Tibial nerve (tissue), 4 donors: ENCODE measurements at regions not wholly inside any gene's neighbourhood (a gene's known extent, or its start where the extent isn't known, plus 50 kb on each side); places are given as distances from the start of the nearest gene placed in this dataset.

ENCODE experiments used
- DNase-seq, 2 donors: peaks; one replicate each; pipeline ENCODE4 v3.0.0-alpha.2; 2019; ENCODE audit warnings: low spot score in 2 of 2
- H3K27ac ChIP-seq, 4 donors: fragments of 200-600 bp; sonication (generic) in 3 of 4; one replicate each; pipeline ENCODE4 v1.5.1; 2017 to 2019; ENCODE audit warnings: mild to moderate bottlenecking in 1 of 4
- H3K27me3 ChIP-seq, 2 donors: fragments of 200-600 bp; sonication (generic) in 1 of 2; one replicate each; pipeline versions ENCODE4 v1.5.1 to v1.6.0; 2017 to 2019
- H3K36me3 ChIP-seq, 3 donors: fragments of 200-600 bp; sonication (generic); one replicate each; pipeline ENCODE4 v1.5.1; 2018 to 2019
- H3K4me1 ChIP-seq, 4 donors: fragments of 200-600 bp; sonication (generic) in 3 of 4; one replicate each; pipeline ENCODE4 v1.5.1; 2017 to 2019
- H3K4me3 ChIP-seq, 4 donors: fragments of 200-600 bp; sonication (generic) in 3 of 4; one replicate each; pipeline ENCODE4 v1.5.1; 2017 to 2019; ENCODE audit warnings: mild to moderate bottlenecking in 1 of 4, moderate library complexity in 1 of 4
- H3K9me3 ChIP-seq, 4 donors: fragments of 200-600 bp; sonication (generic) in 3 of 4; one replicate each; pipeline ENCODE4 v1.5.1; 2017 to 2019
- EP300 ChIP-seq, 2 donors: sonication (generic); formaldehyde crosslinking; IDR thresholded peaks; one replicate each; pipeline ENCODE4 v1.6.1; 2017; ENCODE audit warnings: antibody characterized with exemption in 2 of 2, mild to moderate bottlenecking in 1 of 2
- POLR2A ChIP-seq, 2 donors: fragments of 450-650 bp; IDR thresholded peaks; one replicate each; pipeline ENCODE4 v1.6.1; 2017; ENCODE audit warnings: antibody characterized with exemption in 2 of 2, mild to moderate bottlenecking in 2 of 2, moderate library complexity in 2 of 2
- WGBS, 2 donors: methylation state at CpG; one replicate each; pipeline ENCODE4 v1.1.5; 2018; 5-methylcytosine and 5-hydroxymethylcytosine counted together
- TF ChIP-seq, protein P1 (sequence below), 5 experiments: fragments of 200-600 bp in 3 of 5; fragments of 450-650 bp in 2 of 5; sonication (generic) in 3 of 5; IDR thresholded peaks; one replicate each; pipeline ENCODE4 v1.5.1; 2016 to 2019; ENCODE audit warnings: antibody characterized with exemption in 5 of 5, mild to moderate bottlenecking in 3 of 5, moderate library complexity in 2 of 5

DNA sequence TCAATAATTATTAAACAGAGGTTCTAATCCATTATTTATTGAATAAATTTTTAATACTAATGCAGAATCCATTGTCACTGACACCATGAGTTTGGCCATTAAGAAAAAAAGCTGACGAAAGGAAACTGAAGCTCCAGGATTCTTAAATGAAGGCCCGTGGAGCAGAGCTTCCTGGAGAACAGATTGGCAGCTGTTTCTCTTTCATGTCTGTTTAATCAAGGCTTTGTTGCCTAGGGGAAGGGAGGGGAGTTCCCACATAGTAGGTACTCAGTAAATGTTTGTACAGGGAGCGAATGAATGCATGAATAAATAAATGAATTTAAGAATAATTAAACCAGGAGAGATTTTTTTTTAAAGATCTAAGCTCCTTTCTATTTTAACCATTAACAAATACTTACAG lies 315.1 kb upstream of the KLHL29 start:
- H3K9me3 ChIP-seq: no peaks in the 10 kb centered on the region
- 42 to 43% methylated on average over 3 of the region's 3 CpGs for WGBS, 2 donors
- TF ChIP-seq POLR2A (IDR thresholded peaks at IDR 0.05): no peak
- TF ChIP-seq, protein P1, sequence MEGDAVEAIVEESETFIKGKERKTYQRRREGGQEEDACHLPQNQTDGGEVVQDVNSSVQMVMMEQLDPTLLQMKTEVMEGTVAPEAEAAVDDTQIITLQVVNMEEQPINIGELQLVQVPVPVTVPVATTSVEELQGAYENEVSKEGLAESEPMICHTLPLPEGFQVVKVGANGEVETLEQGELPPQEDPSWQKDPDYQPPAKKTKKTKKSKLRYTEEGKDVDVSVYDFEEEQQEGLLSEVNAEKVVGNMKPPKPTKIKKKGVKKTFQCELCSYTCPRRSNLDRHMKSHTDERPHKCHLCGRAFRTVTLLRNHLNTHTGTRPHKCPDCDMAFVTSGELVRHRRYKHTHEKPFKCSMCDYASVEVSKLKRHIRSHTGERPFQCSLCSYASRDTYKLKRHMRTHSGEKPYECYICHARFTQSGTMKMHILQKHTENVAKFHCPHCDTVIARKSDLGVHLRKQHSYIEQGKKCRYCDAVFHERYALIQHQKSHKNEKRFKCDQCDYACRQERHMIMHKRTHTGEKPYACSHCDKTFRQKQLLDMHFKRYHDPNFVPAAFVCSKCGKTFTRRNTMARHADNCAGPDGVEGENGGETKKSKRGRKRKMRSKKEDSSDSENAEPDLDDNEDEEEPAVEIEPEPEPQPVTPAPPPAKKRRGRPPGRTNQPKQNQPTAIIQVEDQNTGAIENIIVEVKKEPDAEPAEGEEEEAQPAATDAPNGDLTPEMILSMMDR (IDR thresholded peaks at IDR 0.05): no peak
- TF ChIP-seq EP300 (IDR thresholded peaks at IDR 0.05): no peak

DNA sequence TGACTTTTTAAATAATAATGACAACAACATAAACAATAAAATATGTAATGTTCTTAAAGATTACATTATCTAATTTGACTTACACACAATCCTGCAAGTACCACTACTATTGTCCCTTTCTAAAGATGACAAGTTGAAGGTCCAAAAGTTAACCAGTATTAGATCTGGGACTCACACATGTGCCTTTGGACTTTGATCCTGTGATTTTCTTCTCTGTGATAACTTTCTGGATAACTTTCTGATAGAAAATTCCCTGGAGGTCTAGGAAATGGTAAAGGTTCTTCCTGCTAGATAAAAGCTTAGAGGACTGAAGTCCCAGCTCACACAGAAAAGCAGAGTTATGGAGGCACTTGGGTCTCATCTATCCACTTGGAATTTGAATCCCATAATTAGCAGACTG lies 311.9 kb upstream of the KLHL29 start:
- Histone ChIP-seq H3K9me3 (no peaks in the 10 kb centered on the region), H3K4me3 (no peak overlapping the region), H3K36me3 (no peaks in the 10 kb centered on the region), H3K27me3 (no peaks in the 10 kb centered on the region), H3K27ac (no peak overlapping the region), H3K4me1 (no peaks in the 10 kb centered on the region)
- DNase-seq: no peak
- TF ChIP-seq EP300 (IDR thresholded peaks at IDR 0.05) (no peak), POLR2A (IDR thresholded peaks at IDR 0.05) (no peak)
- TF ChIP-seq, protein P1 (IDR thresholded peaks at IDR 0.05): no peak

More for the DNA sequence above, 315.1 kb upstream of the KLHL29 start:
- Histone ChIP-seq H3K4me1 (no peaks in the 10 kb centered on the region), H3K27ac (no peak overlapping the region), H3K4me3 (no peak overlapping the region), H3K36me3 (no peaks in the 10 kb centered on the region), H3K27me3 (no peaks in the 10 kb centered on the region)
- DNase-seq: no peak

DNA sequence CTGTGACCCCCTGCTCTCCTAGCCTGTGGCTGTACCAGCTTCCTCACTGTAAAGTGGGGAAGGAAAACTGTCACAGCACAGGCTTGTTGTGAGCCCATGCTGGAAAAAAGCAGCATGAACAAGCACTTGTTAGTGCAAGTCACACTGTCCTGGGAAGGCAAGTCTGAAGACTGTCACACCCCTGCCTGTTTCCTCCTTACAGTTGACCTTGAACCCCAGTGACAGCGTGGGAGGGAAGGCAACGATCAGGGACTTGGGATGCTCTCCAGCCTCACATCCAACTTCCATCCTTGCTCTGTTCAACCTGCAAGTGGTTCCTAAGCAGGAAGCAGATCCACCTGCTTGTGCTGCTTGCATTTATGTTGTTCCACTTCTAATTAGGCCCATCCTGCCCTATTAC lies 311.3 kb upstream of the KLHL29 start:
- no peaks in the 10 kb centered on the region for H3K9me3 ChIP-seq
- DNase-seq: no peak
- no peaks in the 10 kb centered on the region for H3K36me3 ChIP-seq
- H3K27ac ChIP-seq: no peak overlapping the region
- TF ChIP-seq, protein P1 (IDR thresholded peaks at IDR 0.05): no peak
- TF ChIP-seq POLR2A (IDR thresholded peaks at IDR 0.05) (no peak), EP300 (IDR thresholded peaks at IDR 0.05) (no peak)
- no peaks in the 10 kb centered on the region for H3K27me3 ChIP-seq
- H3K4me1 ChIP-seq: no peaks in the 10 kb centered on the region
- H3K4me3 ChIP-seq: no peak overlapping the region
- WGBS, 2 donors: 40 to 50% methylated on average over 2 of the region's 2 CpGs

DNA sequence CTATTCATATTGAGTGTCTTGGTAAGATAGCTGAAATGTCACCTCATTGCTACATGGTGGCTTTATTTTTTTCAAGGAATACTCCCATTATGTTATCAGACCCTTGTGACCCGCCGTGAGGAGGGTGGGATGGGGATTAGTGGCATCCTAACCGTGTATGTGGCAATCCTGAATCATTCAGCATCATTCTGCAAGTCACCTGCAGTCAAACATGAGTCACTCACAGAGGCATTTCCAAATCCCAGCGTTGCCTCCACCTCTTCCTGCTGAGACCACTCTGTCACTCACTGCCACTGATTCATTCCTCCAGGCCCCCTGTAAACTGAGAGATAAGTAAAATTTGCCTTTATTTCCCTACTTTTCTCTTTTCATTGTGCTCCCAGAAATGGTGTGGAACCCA lies 307.4 kb upstream of the KLHL29 start:
- WGBS, 2 donors: 75% methylated on average over 4 of the region's 4 CpGs
- Histone ChIP-seq H3K4me1 (no peaks in the 10 kb centered on the region), H3K9me3 (peaks cover 0 to 14% (median 5%) of the 10 kb centered on the region in 4 donors), H3K4me3 (no peak overlapping the region), H3K27ac (no peak overlapping the region), H3K36me3 (no peaks in the 10 kb centered on the region), H3K27me3 (no peaks in the 10 kb centered on the region)
- TF ChIP-seq, protein P1 (IDR thresholded peaks at IDR 0.05): no peak
- TF ChIP-seq EP300 (IDR thresholded peaks at IDR 0.05) (no peak), POLR2A (IDR thresholded peaks at IDR 0.05) (no peak)
- DNase-seq: no peak

DNA sequence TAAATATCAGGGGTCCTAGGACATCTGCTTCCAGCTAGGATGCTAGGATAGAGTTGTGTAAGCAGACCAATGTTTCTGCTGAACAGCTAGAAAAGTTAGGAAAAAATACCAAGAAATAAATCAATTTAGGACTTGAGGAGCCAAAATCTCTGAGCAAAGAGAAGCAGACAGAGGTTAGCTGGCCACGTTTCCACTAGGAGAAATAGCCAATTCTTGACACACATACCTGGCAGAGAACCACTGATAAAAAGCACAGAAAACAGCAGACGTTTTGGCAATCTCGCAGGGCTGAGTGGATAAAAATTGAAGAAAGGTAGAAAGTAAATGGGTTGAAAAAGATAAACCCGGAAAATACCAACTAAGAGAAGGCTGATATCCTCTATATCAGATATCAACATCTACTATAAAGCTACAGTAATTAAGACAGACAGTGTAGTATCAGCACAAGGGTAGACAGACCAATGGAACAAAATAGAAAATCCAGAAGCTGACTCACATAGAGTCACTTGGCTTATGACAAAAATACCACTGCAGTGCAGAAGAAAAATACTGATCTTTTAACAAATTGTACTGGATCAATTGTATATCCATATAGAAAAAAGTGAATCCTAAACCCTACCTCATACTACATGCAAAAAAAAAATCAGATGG lies 306.1 kb upstream of the KLHL29 start:
- Histone ChIP-seq H3K4me1 (no peaks in the 10 kb centered on the region), H3K27ac (no peak overlapping the region), H3K4me3 (no peak overlapping the region), H3K27me3 (no peaks in the 10 kb centered on the region), H3K9me3 (peaks cover 0 to 14% (median 5%) of the 10 kb centered on the region in 4 donors), H3K36me3 (no peaks in the 10 kb centered on the region)
- peak in 1 of 2 donors; percentile 30 for DNase-seq
- TF ChIP-seq, protein P1 (IDR thresholded peaks at IDR 0.05): no peak
- peak in 1 of 2 donors; percentile 13 for TF ChIP-seq EP300 (IDR thresholded peaks at IDR 0.05)
- TF ChIP-seq POLR2A (IDR thresholded peaks at IDR 0.05): no peak
- WGBS, 2 donors: 59 to 67% methylated on average over 4 of the region's 4 CpGs
